C4-2B (cell line): ENCODE measurements at regions not wholly inside any gene's neighbourhood (a gene's known extent, or its start where the extent isn't known, plus 50 kb on each side); places are given as distances from the start of the nearest gene placed in this dataset.

Source experiments
- ZFX ChIP-seq: fragments of 450-650 bp; IDR thresholded peaks from 2 replicates; pipeline ENCODE4 v1.6.1; 2017
- TF ChIP-seq, protein P1 (sequence below): fragments of 450-650 bp; conservative IDR thresholded peaks from 2 replicates; pipeline ENCODE4 v1.5.1; 2017; ENCODE audit warnings: mild to moderate bottlenecking

DNA sequence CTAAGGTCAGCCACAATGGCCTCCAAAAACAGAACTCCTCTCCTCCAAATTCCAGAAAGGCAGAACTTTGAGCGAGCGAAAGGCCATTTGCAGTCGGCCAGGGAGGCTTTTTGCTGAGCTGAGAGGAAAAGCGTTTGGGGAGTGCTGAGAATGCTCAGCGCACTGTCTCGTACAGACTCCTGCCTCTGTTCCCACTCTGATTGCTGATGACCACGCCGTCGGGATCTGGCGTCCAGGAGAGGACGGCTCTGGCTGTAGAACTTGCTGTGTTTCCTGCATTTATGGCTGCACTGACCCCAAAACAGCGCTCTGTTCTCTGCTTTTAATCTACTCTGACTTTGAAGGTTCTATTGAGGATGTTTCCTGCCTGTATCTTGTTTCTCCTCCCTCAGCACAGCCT, 82.4 kb upstream of the WSCD2 start:
- TF ChIP-seq, protein P1, sequence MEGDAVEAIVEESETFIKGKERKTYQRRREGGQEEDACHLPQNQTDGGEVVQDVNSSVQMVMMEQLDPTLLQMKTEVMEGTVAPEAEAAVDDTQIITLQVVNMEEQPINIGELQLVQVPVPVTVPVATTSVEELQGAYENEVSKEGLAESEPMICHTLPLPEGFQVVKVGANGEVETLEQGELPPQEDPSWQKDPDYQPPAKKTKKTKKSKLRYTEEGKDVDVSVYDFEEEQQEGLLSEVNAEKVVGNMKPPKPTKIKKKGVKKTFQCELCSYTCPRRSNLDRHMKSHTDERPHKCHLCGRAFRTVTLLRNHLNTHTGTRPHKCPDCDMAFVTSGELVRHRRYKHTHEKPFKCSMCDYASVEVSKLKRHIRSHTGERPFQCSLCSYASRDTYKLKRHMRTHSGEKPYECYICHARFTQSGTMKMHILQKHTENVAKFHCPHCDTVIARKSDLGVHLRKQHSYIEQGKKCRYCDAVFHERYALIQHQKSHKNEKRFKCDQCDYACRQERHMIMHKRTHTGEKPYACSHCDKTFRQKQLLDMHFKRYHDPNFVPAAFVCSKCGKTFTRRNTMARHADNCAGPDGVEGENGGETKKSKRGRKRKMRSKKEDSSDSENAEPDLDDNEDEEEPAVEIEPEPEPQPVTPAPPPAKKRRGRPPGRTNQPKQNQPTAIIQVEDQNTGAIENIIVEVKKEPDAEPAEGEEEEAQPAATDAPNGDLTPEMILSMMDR = no peak
- TF ChIP-seq ZFX = no peak
